PFSK-1 (cell line): ENCODE measurements at regions not wholly inside any gene's neighbourhood (a gene's known extent, or its start where the extent isn't known, plus 50 kb on each side); places are given as distances from the start of the nearest gene placed in this dataset.

ENCODE experiments used
- POLR2AphosphoS5 ChIP-seq: IDR thresholded peaks from 2 replicates; pipeline ENCODE4 v1.6.1; 2012; ENCODE audit warnings: low read depth, mild to moderate bottlenecking, control low read depth, low read length, moderate library complexity
- SIN3A ChIP-seq: IDR thresholded peaks from 2 replicates; pipeline ENCODE4 v1.6.1; 2012; ENCODE audit warnings: mild to moderate bottlenecking, low read length, moderate library complexity, borderline replicate concordance; ENCODE audit not compliant: insufficient read depth
- TAF1 ChIP-seq: IDR thresholded peaks from 2 replicates; pipeline ENCODE4 v1.6.1; 2012; ENCODE audit warnings: low read length, control low read depth, borderline replicate concordance; ENCODE audit not compliant: insufficient read depth
- TF ChIP-seq, protein P1 (sequence below), 2 experiments: IDR thresholded peaks; 2 replicates each; pipeline versions ENCODE4 v1.6.1 to v1.8.0; 2011 to 2012; ENCODE audit warnings: low read depth in 2 of 2, low read length in 2 of 2, control low read depth in 1 of 2, inconsistent platforms in 1 of 2, mild to moderate bottlenecking in 1 of 2, moderate library complexity in 1 of 2; ENCODE audit not compliant: insufficient read depth in 1 of 2

DNA sequence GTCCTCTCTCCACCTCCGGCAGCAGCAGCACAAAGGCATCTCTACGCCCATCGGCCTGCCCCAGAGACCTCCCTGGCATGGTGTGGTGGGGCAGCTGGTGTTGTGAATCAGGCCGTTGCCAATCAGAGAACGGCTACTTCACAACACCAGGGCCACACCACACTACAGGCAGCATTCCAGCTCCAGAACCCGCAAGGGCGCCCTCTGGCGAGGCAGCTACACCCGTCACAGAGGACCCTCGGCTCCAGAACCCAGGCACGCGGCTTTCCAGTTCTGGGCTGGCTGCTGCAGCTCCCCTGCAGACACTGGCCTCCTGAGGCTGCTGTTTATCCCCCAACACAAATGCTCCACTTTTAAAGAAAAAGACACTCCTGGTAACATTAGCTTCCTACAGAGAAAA, 127.5 kb upstream of the TOPAZ1 start:
- TF ChIP-seq TAF1 (no peak), SIN3A (no peak), POLR2AphosphoS5 (no peak)
- TF ChIP-seq, protein P1, sequence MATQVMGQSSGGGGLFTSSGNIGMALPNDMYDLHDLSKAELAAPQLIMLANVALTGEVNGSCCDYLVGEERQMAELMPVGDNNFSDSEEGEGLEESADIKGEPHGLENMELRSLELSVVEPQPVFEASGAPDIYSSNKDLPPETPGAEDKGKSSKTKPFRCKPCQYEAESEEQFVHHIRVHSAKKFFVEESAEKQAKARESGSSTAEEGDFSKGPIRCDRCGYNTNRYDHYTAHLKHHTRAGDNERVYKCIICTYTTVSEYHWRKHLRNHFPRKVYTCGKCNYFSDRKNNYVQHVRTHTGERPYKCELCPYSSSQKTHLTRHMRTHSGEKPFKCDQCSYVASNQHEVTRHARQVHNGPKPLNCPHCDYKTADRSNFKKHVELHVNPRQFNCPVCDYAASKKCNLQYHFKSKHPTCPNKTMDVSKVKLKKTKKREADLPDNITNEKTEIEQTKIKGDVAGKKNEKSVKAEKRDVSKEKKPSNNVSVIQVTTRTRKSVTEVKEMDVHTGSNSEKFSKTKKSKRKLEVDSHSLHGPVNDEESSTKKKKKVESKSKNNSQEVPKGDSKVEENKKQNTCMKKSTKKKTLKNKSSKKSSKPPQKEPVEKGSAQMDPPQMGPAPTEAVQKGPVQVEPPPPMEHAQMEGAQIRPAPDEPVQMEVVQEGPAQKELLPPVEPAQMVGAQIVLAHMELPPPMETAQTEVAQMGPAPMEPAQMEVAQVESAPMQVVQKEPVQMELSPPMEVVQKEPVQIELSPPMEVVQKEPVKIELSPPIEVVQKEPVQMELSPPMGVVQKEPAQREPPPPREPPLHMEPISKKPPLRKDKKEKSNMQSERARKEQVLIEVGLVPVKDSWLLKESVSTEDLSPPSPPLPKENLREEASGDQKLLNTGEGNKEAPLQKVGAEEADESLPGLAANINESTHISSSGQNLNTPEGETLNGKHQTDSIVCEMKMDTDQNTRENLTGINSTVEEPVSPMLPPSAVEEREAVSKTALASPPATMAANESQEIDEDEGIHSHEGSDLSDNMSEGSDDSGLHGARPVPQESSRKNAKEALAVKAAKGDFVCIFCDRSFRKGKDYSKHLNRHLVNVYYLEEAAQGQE (IDR thresholded peaks at IDR 0.05; ENCODE audit: insufficient read depth in 1 of 2, low read depth in 2 of 2, low read length in 2 of 2), result no peak
